HL-60 (cell line): ENCODE measurements at regions not wholly inside any gene's neighbourhood (a gene's known extent, or its start where the extent isn't known, plus 50 kb on each side); places are given as distances from the start of the nearest gene placed in this dataset.

Source experiments
- DNase-seq, 2 experiments: peaks; one replicate each; pipeline ENCODE4 v3.0.0-alpha.2; 2010 to 2020; ENCODE audit warnings: low read depth in 1 of 2, low spot score in 1 of 2
- H3K27ac ChIP-seq: fragments of 250-450 bp; sonication (Bioruptor Pico); replicated peaks from 2 replicates; pipeline ENCODE4 v1.5.1; 2020; ENCODE audit warnings: mild to moderate bottlenecking, moderate library complexity
- H3K27me3 ChIP-seq: fragments of 250-450 bp; sonication (Bioruptor Pico); 2 replicates; pipeline ENCODE4 v1.5.1; 2021; ENCODE audit warnings: mild to moderate bottlenecking, moderate library complexity; ENCODE audit not compliant: insufficient read depth, poor library complexity, severe bottlenecking
- H3K4me3 ChIP-seq: replicated peaks from 2 replicates; pipeline ENCODE4 v1.5.1; 2011; ENCODE audit warnings: mild to moderate bottlenecking, control low read depth, low read length; ENCODE audit not compliant: insufficient read depth
- GABPA ChIP-seq: IDR thresholded peaks from 2 replicates; pipeline ENCODE4 v1.6.1; 2012; ENCODE audit warnings: low read depth
- POLR2AphosphoS5 ChIP-seq: IDR thresholded peaks from 2 replicates; pipeline ENCODE4 v1.6.1; 2012; ENCODE audit warnings: low read depth
- REST ChIP-seq: IDR thresholded peaks from 2 replicates; pipeline ENCODE4 v1.6.1; 2012; ENCODE audit warnings: low read depth; ENCODE audit not compliant: insufficient replicate concordance
- SPI1 ChIP-seq: IDR thresholded peaks from 2 replicates; pipeline ENCODE4 v1.6.1; 2012; ENCODE audit warnings: low read depth, mild to moderate bottlenecking, borderline replicate concordance
- TF ChIP-seq, protein P1 (sequence below): IDR thresholded peaks from one replicate; pipeline ENCODE4 v1.5.1; 2011; ENCODE audit warnings: low read length, control low read depth, inconsistent platforms; ENCODE audit not compliant: insufficient read depth

GRCh38 chrX:39519566-39520301, 578.0 kb downstream of the BCOR start:
- Histone ChIP-seq H3K4me3 (no peak overlapping the region), H3K27me3 (no peaks in the 10 kb centered on the region), H3K27ac (no peak overlapping the region)
- DNase-seq: no peak
- TF ChIP-seq, protein P1, sequence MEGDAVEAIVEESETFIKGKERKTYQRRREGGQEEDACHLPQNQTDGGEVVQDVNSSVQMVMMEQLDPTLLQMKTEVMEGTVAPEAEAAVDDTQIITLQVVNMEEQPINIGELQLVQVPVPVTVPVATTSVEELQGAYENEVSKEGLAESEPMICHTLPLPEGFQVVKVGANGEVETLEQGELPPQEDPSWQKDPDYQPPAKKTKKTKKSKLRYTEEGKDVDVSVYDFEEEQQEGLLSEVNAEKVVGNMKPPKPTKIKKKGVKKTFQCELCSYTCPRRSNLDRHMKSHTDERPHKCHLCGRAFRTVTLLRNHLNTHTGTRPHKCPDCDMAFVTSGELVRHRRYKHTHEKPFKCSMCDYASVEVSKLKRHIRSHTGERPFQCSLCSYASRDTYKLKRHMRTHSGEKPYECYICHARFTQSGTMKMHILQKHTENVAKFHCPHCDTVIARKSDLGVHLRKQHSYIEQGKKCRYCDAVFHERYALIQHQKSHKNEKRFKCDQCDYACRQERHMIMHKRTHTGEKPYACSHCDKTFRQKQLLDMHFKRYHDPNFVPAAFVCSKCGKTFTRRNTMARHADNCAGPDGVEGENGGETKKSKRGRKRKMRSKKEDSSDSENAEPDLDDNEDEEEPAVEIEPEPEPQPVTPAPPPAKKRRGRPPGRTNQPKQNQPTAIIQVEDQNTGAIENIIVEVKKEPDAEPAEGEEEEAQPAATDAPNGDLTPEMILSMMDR: no peak
- TF ChIP-seq POLR2AphosphoS5 (no peak), REST (no peak), GABPA (no peak), SPI1 (no peak)

- Histone ChIP-seq H3K27ac (no peak overlapping the region), H3K27me3 (no peaks in the 10 kb centered on the region), H3K4me3 (no peak overlapping the region)
- no peak for DNase-seq
- TF ChIP-seq, protein P1: no peak
- no peak for TF ChIP-seq SPI1
- no peak for TF ChIP-seq POLR2AphosphoS5
- TF ChIP-seq GABPA: no peak
- no peak for TF ChIP-seq REST
Observed at GRCh38 chrX:39525758-39526157, 572.0 kb downstream of the BCOR start.

DNA sequence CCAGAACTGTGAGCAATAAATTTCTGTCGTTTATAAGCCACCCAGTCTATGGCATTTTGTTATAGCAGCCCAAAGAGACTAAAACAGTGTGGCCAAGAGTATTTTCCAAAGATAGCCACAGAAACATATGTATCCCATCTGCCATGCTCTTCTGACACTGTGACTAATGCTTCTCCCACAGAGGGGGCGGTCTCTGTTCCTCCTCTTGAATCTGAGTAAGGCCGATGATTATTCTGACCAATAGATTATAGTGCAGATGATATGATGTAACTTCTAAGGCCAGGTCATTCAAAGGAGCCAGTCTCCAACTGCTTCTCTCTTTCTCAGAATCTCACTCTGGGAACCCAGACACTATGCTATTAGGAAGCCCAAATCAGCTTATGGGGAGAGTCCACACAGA, 570.7 kb downstream of the BCOR start:
- H3K27ac ChIP-seq: no peak overlapping the region
- DNase-seq: no peak
- no peaks in the 10 kb centered on the region for H3K27me3 ChIP-seq
- TF ChIP-seq GABPA: no peak
- no peak overlapping the region for H3K4me3 ChIP-seq

GRCh38 chrX:39528161-39528916, 569.4 kb downstream of the BCOR start:
- DNase-seq: no peak

More at GRCh38 chrX:39528161-39528916, 569.4 kb downstream of the BCOR start:
- TF ChIP-seq SPI1 (no peak), POLR2AphosphoS5 (no peak), REST (no peak)
- Histone ChIP-seq H3K27ac (no peak overlapping the region), H3K4me3 (no peak overlapping the region), H3K27me3 (no peaks in the 10 kb centered on the region)
